HepG2 (cell line): ENCODE measurements at regions not wholly inside any gene's neighbourhood (a gene's known extent, or its start where the extent isn't known, plus 50 kb on each side); places are given as distances from the start of the nearest gene placed in this dataset.

Source experiments
- CTCF ChIP-seq: sonication (generic); formaldehyde crosslinking; IDR thresholded peaks from 2 replicates; pipeline ENCODE4 v1.5.0; 2020; ENCODE audit warnings: mild to moderate bottlenecking, missing genetic modification reagents, moderate library complexity
- EZH2 ChIP-seq: conservative IDR thresholded peaks from 2 replicates; pipeline ENCODE4 v1.6.1; 2012; ENCODE audit warnings: mild to moderate bottlenecking, low read depth, low read length, moderate library complexity
- ISX ChIP-seq: sonication (generic); formaldehyde crosslinking; conservative IDR thresholded peaks from 2 replicates; pipeline ENCODE4 v1.5.0; 2020; ENCODE audit warnings: missing genetic modification reagents
- NRL ChIP-seq: sonication (generic); formaldehyde crosslinking; IDR thresholded peaks from 2 replicates; pipeline ENCODE4 v1.5.0; 2020; ENCODE audit warnings: missing genetic modification reagents, mild to moderate bottlenecking, moderate library complexity, borderline replicate concordance
- POLR2A ChIP-seq, 2 experiments: IDR thresholded peaks; 2 replicates each; pipeline ENCODE4 v1.6.1; 2011; ENCODE audit warnings: low read depth in 2 of 2, low read length in 2 of 2, mild to moderate bottlenecking in 1 of 2, moderate library complexity in 1 of 2; ENCODE audit not compliant: insufficient read depth in 1 of 2
- RFX5 ChIP-seq: IDR thresholded peaks from 2 replicates; pipeline ENCODE4 v1.6.1; 2011; ENCODE audit warnings: low read depth, low read length, improper control_type of control experiment
- ZNF207 ChIP-seq: fragments of 450-650 bp; IDR thresholded peaks from 2 replicates; pipeline ENCODE4 v1.6.1; 2016; ENCODE audit warnings: antibody characterized with exemption, borderline replicate concordance
- ZNF510 ChIP-seq: sonication (generic); formaldehyde crosslinking; IDR thresholded peaks from 2 replicates; pipeline ENCODE4 v1.4.0; 2020; ENCODE audit warnings: low read depth, mild to moderate bottlenecking, missing genetic modification reagents
- ZNF512 ChIP-seq: sonication (generic); formaldehyde crosslinking; IDR thresholded peaks from 2 replicates; pipeline ENCODE4 v1.4.0; 2020; ENCODE audit warnings: mild to moderate bottlenecking, missing genetic modification reagents
- ZNF772 ChIP-seq: sonication (generic); formaldehyde crosslinking; IDR thresholded peaks from 2 replicates; pipeline ENCODE4 v1.5.0; 2020; ENCODE audit warnings: mild to moderate bottlenecking, missing genetic modification reagents
- ZNF776 ChIP-seq: sonication (generic); formaldehyde crosslinking; IDR thresholded peaks from 2 replicates; pipeline ENCODE4 v1.4.0; 2020; ENCODE audit warnings: mild to moderate bottlenecking, missing genetic modification reagents

- TF ChIP-seq ZNF772 (CRISPR knock-in tag) (no peak), CTCF (CRISPR knock-in tag) (no peak), ZNF207 (no peak), ZNF512 (no peak), POLR2A (IDR thresholded peaks at IDR 0.05; ENCODE audit: insufficient read depth in 1 of 2, low read depth in 2 of 2, low read length in 2 of 2) (no peak), ISX (CRISPR knock-in tag) (no peak), RFX5 (no peak), EZH2 (no peak), NRL (CRISPR knock-in tag) (no peak), ZNF776 (CRISPR knock-in tag) (no peak), ZNF510 (no peak)
Observed at GRCh38 chrX:143455046-143455445, 62.2 kb downstream of the SPANXN3 start.
